ENCODE measurements at regions not wholly inside any gene's neighbourhood (a gene's known extent, or its start where the extent isn't known, plus 50 kb on each side); places are given as distances from the start of the nearest gene placed in this dataset.
"Not testable (repeated sequence)": the region's sequence is repeated elsewhere in the genome, so short reads cannot be mapped to it uniquely, and the experiment has no call there.

GRCh38 chr2:172313715-172314341, 113.6 kb upstream of the ITGA6 start:
- 56 to 63% (median 57%) methylated on average over 8 of the region's 8 CpGs for WGBS, 3 donors
- intact Hi-C loops (cut with DNase I), result no loop called here

GRCh38 chr2:172315070-172315469, 112.3 kb upstream of the ITGA6 start:
- H3K27ac ChIP-seq; H3K9me3 ChIP-seq; ATAC-seq; DNase-seq; H3K27me3 ChIP-seq (ENCODE audit: insufficient read depth in 3 of 3, low read length in 2 of 3); intact Hi-C loops (cut with DNase I); H3K36me3 ChIP-seq (ENCODE audit: insufficient read depth in 1 of 2, low read depth in 1 of 2); H3K4me3 ChIP-seq; H3K4me1 ChIP-seq: not testable (repeated sequence)
- WGBS, 3 donors, result 73 to 83% (median 81%) methylated on average over 8 to 12 of the region's 21 CpGs

More at GRCh38 chr2:172313715-172314341, 113.6 kb upstream of the ITGA6 start:
- Histone ChIP-seq H3K27ac (no peak overlapping the region), H3K9me3 (no peaks in the 10 kb centered on the region), H3K27me3 (ENCODE audit: insufficient read depth in 3 of 3, low read length in 2 of 3) (no peaks in the 10 kb centered on the region), H3K4me1 (no peaks in the 10 kb centered on the region), H3K36me3 (ENCODE audit: insufficient read depth in 1 of 2, low read depth in 1 of 2) (no peaks in the 10 kb centered on the region), H3K4me3 (no peak overlapping the region)
- no peak for DNase-seq
- no peak for ATAC-seq
- no peak for TF ChIP-seq CTCF (IDR thresholded peaks at IDR 0.05)

- Histone ChIP-seq H3K4me1 (no peaks in the 10 kb centered on the region), H3K4me3 (no peak overlapping the region), H3K27ac (no peak overlapping the region), H3K27me3 (ENCODE audit: insufficient read depth in 3 of 3, low read length in 2 of 3) (no peaks in the 10 kb centered on the region), H3K36me3 (ENCODE audit: insufficient read depth in 1 of 2, low read depth in 1 of 2) (no peaks in the 10 kb centered on the region), H3K9me3 (no peaks in the 10 kb centered on the region)
- intact Hi-C loops (cut with DNase I), result no loop called here
- 87 to 94% (median 91%) methylated on average over 3 of the region's 3 CpGs for WGBS, 3 donors
- TF ChIP-seq CTCF (IDR thresholded peaks at IDR 0.05), result no peak
- ATAC-seq (no peak), DNase-seq (no peak)
These were observed 105.3 kb upstream of the ITGA6 start for GRCh38 chr2:172322049-172322448.

- Histone ChIP-seq H3K27me3 (ENCODE audit: insufficient read depth in 3 of 3, low read length in 2 of 3) (no peaks in the 10 kb centered on the region), H3K27ac (no peak overlapping the region), H3K4me1 (no peaks in the 10 kb centered on the region), H3K36me3 (ENCODE audit: insufficient read depth in 1 of 2, low read depth in 1 of 2) (no peaks in the 10 kb centered on the region), H3K4me3 (no peak overlapping the region), H3K9me3 (no peaks in the 10 kb centered on the region)
- ATAC-seq (no peak), DNase-seq (no peak)
- TF ChIP-seq CTCF (IDR thresholded peaks at IDR 0.05), result no peak
- intact Hi-C loops (cut with DNase I), result no loop called here
- 88 to 89% (median 89%) methylated on average over 6 of the region's 6 CpGs for WGBS, 3 donors
These were observed 104.1 kb upstream of the ITGA6 start for GRCh38 chr2:172323256-172323655.

- 65 to 73% (median 71%) methylated on average over 10 of the region's 10 CpGs for WGBS, 3 donors
- ATAC-seq, result no peak
- intact Hi-C loops (cut with DNase I), result no loop called here
These were observed 103.4 kb upstream of the ITGA6 start for GRCh38 chr2:172323861-172324597.

More at GRCh38 chr2:172323861-172324597, 103.4 kb upstream of the ITGA6 start:
- Histone ChIP-seq H3K36me3 (ENCODE audit: insufficient read depth in 1 of 2, low read depth in 1 of 2) (no peaks in the 10 kb centered on the region), H3K9me3 (no peaks in the 10 kb centered on the region), H3K4me3 (no peak overlapping the region), H3K27ac (no peak overlapping the region), H3K27me3 (ENCODE audit: insufficient read depth in 3 of 3, low read length in 2 of 3) (no peaks in the 10 kb centered on the region), H3K4me1 (no peaks in the 10 kb centered on the region)
- TF ChIP-seq CTCF (IDR thresholded peaks at IDR 0.05), result no peak
- DNase-seq, result no peak
